HG03521 (cell line): ENCODE measurements at regions not wholly inside any gene's neighbourhood (a gene's known extent, or its start where the extent isn't known, plus 50 kb on each side); places are given as distances from the start of the nearest gene placed in this dataset.
"Not testable (repeated sequence)": the region's sequence is repeated elsewhere in the genome, so short reads cannot be mapped to it uniquely, and the experiment has no call there.

Experiments used
- ATAC-seq: cut with Tn5 transposase; IDR thresholded peaks from one replicate; pipeline ENCODE4 v1.9.1; 2021; ENCODE audit warnings: mild to moderate bottlenecking, moderate library complexity; ENCODE audit not compliant: unreplicated experiment

- no peak for ATAC-seq
Measured at GRCh38 chr2:18991177-18992168, 366.9 kb downstream of the OSR1 start.

GRCh38 chr2:18988631-18989232, 369.7 kb downstream of the OSR1 start:
- no peak for ATAC-seq

- no peak for ATAC-seq
Measured at GRCh38 chr2:18987592-18988073, 370.8 kb downstream of the OSR1 start.

GRCh38 chr2:18987016-18987415, 371.4 kb downstream of the OSR1 start:
- no peak for ATAC-seq

- no peak for ATAC-seq
Measured at GRCh38 chr2:18986046-18986445, 372.4 kb downstream of the OSR1 start.

- no peak for ATAC-seq
Measured at GRCh38 chr2:18980786-18981430, 377.5 kb downstream of the OSR1 start.

- ATAC-seq, result no peak
Measured at GRCh38 chr2:18980104-18980785, 378.2 kb downstream of the OSR1 start.

GRCh38 chr2:18977409-18977808, 381.0 kb downstream of the OSR1 start:
- no peak for ATAC-seq

- ATAC-seq, result peak; percentile 91
Measured at GRCh38 chr2:18976168-18976961, 382.1 kb downstream of the OSR1 start.

GRCh38 chr2:18975506-18976167, 382.8 kb downstream of the OSR1 start:
- no peak for ATAC-seq

- no peak for ATAC-seq
Measured at GRCh38 chr2:18971628-18972027, 382.3 kb upstream of the NT5C1B start.

GRCh38 chr2:18971069-18971378, 381.7 kb upstream of the NT5C1B start:
- no peak for ATAC-seq

GRCh38 chr2:18966131-18966530, 376.8 kb upstream of the NT5C1B start:
- ATAC-seq, result no peak

- not testable (repeated sequence) for ATAC-seq
Measured at GRCh38 chr2:18963739-18964256, 374.4 kb upstream of the NT5C1B start.

- ATAC-seq, result no peak
Measured at GRCh38 chr2:18961991-18962421, 372.6 kb upstream of the NT5C1B start.

GRCh38 chr2:18959952-18960717, 370.8 kb upstream of the NT5C1B start:
- no peak for ATAC-seq

- no peak for ATAC-seq
Measured at GRCh38 chr2:18959200-18959599, 369.8 kb upstream of the NT5C1B start.

GRCh38 chr2:18957909-18958308, 368.5 kb upstream of the NT5C1B start:
- no peak for ATAC-seq

- ATAC-seq, result no peak
Measured at GRCh38 chr2:18950361-18950851, 361.0 kb upstream of the NT5C1B start.
